H1 (cell line): ENCODE measurements at regions not wholly inside any gene's neighbourhood (a gene's known extent, or its start where the extent isn't known, plus 50 kb on each side); places are given as distances from the start of the nearest gene placed in this dataset.

ENCODE experiments used
- CTCF ChIA-PET: fragments of 300-600 bp; sonication (Branson Sonifier 250); formaldehyde crosslinking; loops from one replicate; lab custom pipeline; 2021; ENCODE audit not compliant: partially characterized antibody; lab: Charles Lee
- POLR2A ChIA-PET: fragments of 300-600 bp; sonication (Branson Sonifier 250); formaldehyde crosslinking; loops from one replicate; lab custom pipeline; 2021; ENCODE audit warnings: inconsistent platforms; ENCODE audit not compliant: partially characterized antibody; lab: Charles Lee
- DNase-seq, 2 experiments: peaks; one replicate each; pipeline versions ENCODE4 v3.0.0 to v3.0.0-alpha.2; 2010 to 2022; ENCODE audit warnings: low spot score in 2 of 2, low read depth in 1 of 2, mixed read lengths in 1 of 2
- FAIRE-seq: peaks from 2 replicates; lab custom pipeline; 2011; peaks lifted over from hg19 to GRCh38; lab: Jason Lieb, UNC
- H2AFZ ChIP-seq: 2 replicates; pipeline ENCODE4 v1.8.1; 2012; ENCODE audit warnings: low read length, inconsistent platforms
- H2AK5ac ChIP-seq: 2 replicates; pipeline ENCODE4 v1.6.1; 2013; ENCODE audit warnings: low read depth, low read length
- H2BK120ac ChIP-seq: replicated peaks from 2 replicates; pipeline ENCODE3; 2013; ENCODE audit warnings: low read depth, low read length, inconsistent platforms
- H2BK12ac ChIP-seq: 2 replicates; pipeline ENCODE4 v1.6.1; 2013; ENCODE audit warnings: low read depth, low read length
- H2BK15ac ChIP-seq: 2 replicates; pipeline ENCODE4 v1.6.1; 2013; ENCODE audit warnings: low read length
- H2BK20ac ChIP-seq: 2 replicates; pipeline ENCODE4 v1.6.1; 2013; ENCODE audit warnings: low read length
- H2BK5ac ChIP-seq: 2 replicates; pipeline ENCODE4 v1.6.1; 2013; ENCODE audit warnings: low read depth, low read length
- H3K14ac ChIP-seq: 2 replicates; pipeline ENCODE4 v1.6.1; 2013; ENCODE audit warnings: inconsistent platforms; ENCODE audit not compliant: insufficient read length
- H3K18ac ChIP-seq: 2 replicates; pipeline ENCODE4 v1.6.1; 2013; ENCODE audit warnings: low read length; ENCODE audit errors: extremely low read depth
- H3K23ac ChIP-seq: 2 replicates; pipeline ENCODE4 v1.6.1; 2013; ENCODE audit warnings: inconsistent platforms; ENCODE audit not compliant: insufficient read length
- H3K23me2 ChIP-seq: 2 replicates; pipeline ENCODE4 v1.6.1; 2013; ENCODE audit warnings: low read depth, low read length
- H3K27ac ChIP-seq: 2 replicates; pipeline ENCODE4 v1.6.1; 2011; ENCODE audit warnings: low read depth, low read length, inconsistent platforms
- H3K27me3 ChIP-seq, 4 experiments: replicated peaks in 1 of 4; 1 replicate in 1 of 4; 2 replicates in 3 of 4; pipeline versions ENCODE4 v1.6.1 to v1.8.1; 2011 to 2013; ENCODE audit warnings: low read length in 3 of 4, mild to moderate bottlenecking in 3 of 4, inconsistent platforms in 2 of 4, mixed read lengths in 2 of 4, moderate library complexity in 1 of 4; ENCODE audit not compliant: control insufficient read depth in 3 of 4, insufficient read depth in 3 of 4; ENCODE audit errors: extremely low read depth in 1 of 4
- H3K36me3 ChIP-seq, 4 experiments: 2 replicates each; pipeline versions ENCODE4 v1.6.1 to v1.8.1; 2011 to 2013; ENCODE audit warnings: mild to moderate bottlenecking in 4 of 4, low read length in 3 of 4, moderate library complexity in 2 of 4, control low read depth in 1 of 4, inconsistent platforms in 1 of 4; ENCODE audit not compliant: insufficient read depth in 4 of 4, control insufficient read depth in 2 of 4
- H3K4ac ChIP-seq: replicated peaks from 2 replicates; pipeline ENCODE3; 2013; ENCODE audit warnings: low read length, low read depth, mixed read lengths, inconsistent platforms; ENCODE audit not compliant: insufficient read length
- H3K4me1 ChIP-seq, 4 experiments: replicated peaks in 1 of 4; 1 replicate in 1 of 4; 2 replicates in 3 of 4; pipeline versions ENCODE4 v1.6.1 to v1.8.1; 2011 to 2013; ENCODE audit warnings: low read length in 3 of 4, inconsistent platforms in 2 of 4, mixed read lengths in 1 of 4; ENCODE audit not compliant: insufficient read depth in 4 of 4, control insufficient read depth in 3 of 4
- H3K4me2 ChIP-seq, 2 experiments: 2 replicates each; pipeline versions ENCODE4 v1.6.1 to v1.8.1; 2011 to 2013; ENCODE audit warnings: low read depth in 2 of 2, low read length in 2 of 2, control low read depth in 1 of 2, inconsistent platforms in 1 of 2, mild to moderate bottlenecking in 1 of 2; ENCODE audit not compliant: insufficient read depth in 1 of 2
- H3K4me3 ChIP-seq, 4 experiments: fragments of 200-600, 300-600 bp in 1 of 4; sonication (generic), shearing (Covaris generic), sonication (Bioruptor Twin) in 1 of 4; 2 replicates each; pipeline versions ENCODE4 v1.5.1 to v1.8.1; 2011 to 2016; ENCODE audit warnings: low read length in 4 of 4, low read depth in 3 of 4, control low read depth in 2 of 4, inconsistent platforms in 2 of 4, mild to moderate bottlenecking in 2 of 4, mixed read lengths in 1 of 4, moderate library complexity in 1 of 4; ENCODE audit not compliant: insufficient read depth in 2 of 4; ENCODE audit errors: extremely low read depth in 1 of 4
- H3K56ac ChIP-seq: replicated peaks from 2 replicates; pipeline ENCODE3; 2013; ENCODE audit warnings: low read depth, mild to moderate bottlenecking, mixed read lengths, low read length, inconsistent platforms; ENCODE audit not compliant: insufficient read length
- H3K79me1 ChIP-seq: 2 replicates; pipeline ENCODE4 v1.6.1; 2013; ENCODE audit warnings: low read depth, low read length, control low read depth
- H3K79me2 ChIP-seq, 2 experiments: 2 replicates each; pipeline versions ENCODE4 v1.6.1 to v1.8.1; 2012 to 2013; ENCODE audit warnings: low read length in 2 of 2, mild to moderate bottlenecking in 2 of 2, inconsistent platforms in 1 of 2; ENCODE audit not compliant: insufficient read depth in 2 of 2, control insufficient read depth in 1 of 2
- H3K9ac ChIP-seq, 4 experiments: replicated peaks in 1 of 4; 1 replicate in 1 of 4; 2 replicates in 3 of 4; pipeline versions ENCODE4 v1.6.1 to v1.8.1; 2011 to 2013; ENCODE audit warnings: low read depth in 3 of 4, low read length in 3 of 4, control low read depth in 2 of 4, mild to moderate bottlenecking in 2 of 4, moderate library complexity in 2 of 4, inconsistent platforms in 1 of 4; ENCODE audit errors: extremely low read depth in 1 of 4
- H3K9me3 ChIP-seq, 2 experiments: 2 replicates each; pipeline versions ENCODE4 v1.6.1 to v1.8.1; 2012 to 2013; ENCODE audit warnings: mild to moderate bottlenecking in 2 of 2, moderate library complexity in 2 of 2, control low read depth in 1 of 2, inconsistent platforms in 1 of 2, low read depth in 1 of 2, low read length in 1 of 2, mixed read lengths in 1 of 2; ENCODE audit not compliant: insufficient read depth in 2 of 2
- H4K20me1 ChIP-seq, 2 experiments: replicated peaks in 1 of 2; 2 replicates each; pipeline versions ENCODE3 to v1.8.1; 2011 to 2013; ENCODE audit warnings: inconsistent platforms in 2 of 2, low read length in 2 of 2, mild to moderate bottlenecking in 1 of 2; ENCODE audit not compliant: insufficient read depth in 2 of 2, control insufficient read depth in 1 of 2
- H4K5ac ChIP-seq: 2 replicates; pipeline ENCODE4 v1.6.1; 2013; ENCODE audit warnings: low read length, low read depth, mixed read lengths, inconsistent platforms; ENCODE audit not compliant: insufficient read length
- H4K8ac ChIP-seq: 2 replicates; pipeline ENCODE4 v1.8.0; 2013; ENCODE audit warnings: mild to moderate bottlenecking, moderate library complexity, low read length, inconsistent platforms; ENCODE audit not compliant: insufficient read depth; ENCODE audit errors: extremely low read depth
- H4K91ac ChIP-seq: replicated peaks from 2 replicates; pipeline ENCODE3; 2013; ENCODE audit warnings: low read length, mixed read lengths, inconsistent platforms; ENCODE audit not compliant: insufficient read length
- BACH1 ChIP-seq: IDR thresholded peaks from 2 replicates; pipeline ENCODE4 v1.6.1; 2012; ENCODE audit warnings: low read length, improper control_type of control experiment
- HDAC2 ChIP-seq, 2 experiments: fragments of 300-600 bp in 1 of 2; sonication (generic) in 1 of 2; IDR thresholded peaks; 2 replicates each; pipeline ENCODE4 v1.6.1; 2011 to 2012; ENCODE audit warnings: low read depth in 2 of 2, low read length in 2 of 2, mild to moderate bottlenecking in 2 of 2, moderate library complexity in 2 of 2, borderline replicate concordance in 1 of 2, inconsistent platforms in 1 of 2
- KDM4A ChIP-seq: IDR thresholded peaks from one replicate; pipeline ENCODE4 v1.7.1; 2012; ENCODE audit warnings: low read depth, mild to moderate bottlenecking, moderate library complexity, low read length, inconsistent platforms; ENCODE audit not compliant: severe bottlenecking
- NANOG ChIP-seq: IDR thresholded peaks from 2 replicates; pipeline ENCODE4 v1.6.1; 2011; ENCODE audit warnings: low read length, low read depth, mild to moderate bottlenecking, inconsistent platforms; ENCODE audit not compliant: insufficient read depth, poor library complexity, severe bottlenecking
- TCF12 ChIP-seq: IDR thresholded peaks from 2 replicates; pipeline ENCODE4 v1.6.1; 2011; ENCODE audit warnings: low read depth, mild to moderate bottlenecking, low read length
- TEAD4 ChIP-seq: IDR thresholded peaks from 2 replicates; pipeline ENCODE4 v1.6.1; 2012; ENCODE audit warnings: low read depth, low read length, inconsistent platforms, mixed read lengths
- WGBS, 2 experiments: shearing (Covaris generic) in 1 of 2; methylation state at CpG; one replicate each; pipeline versions ENCODE4 v1.1.6 to v1.1.7; 2013 to 2015; ENCODE audit warnings: low lambda C conversion rate in 2 of 2, mixed read lengths in 2 of 2, inconsistent platforms in 1 of 2, low coverage in 1 of 2, missing lambda C conversion rate in 1 of 2; ENCODE audit not compliant: insufficient replicate concordance in 2 of 2, insufficient coverage in 1 of 2, insufficient read length in 1 of 2; ENCODE audit errors: extremely low coverage in 1 of 2, missing lambda C conversion rate in 1 of 2; 5-methylcytosine and 5-hydroxymethylcytosine counted together

GRCh38 chr14:87017335-87017734 lies 975.6 kb downstream of the GALC start:
- DNase-seq (no peak), FAIRE-seq (no peak)
- Histone ChIP-seq H3K4me3 (no peak overlapping the region), H3K18ac (no peak overlapping the region), H3K56ac (no peak overlapping the region), H3K23me2 (no peaks in the 10 kb centered on the region), H4K5ac (no peak overlapping the region), H3K79me2 (no peaks in the 10 kb centered on the region), H4K20me1 (no peaks in the 10 kb centered on the region), H3K23ac (no peak overlapping the region), H2BK12ac (no peak overlapping the region), H4K8ac (no peak overlapping the region), H3K9ac (no peak overlapping the region), H3K36me3 (no peaks in the 10 kb centered on the region), H3K14ac (no peak overlapping the region), H3K79me1 (no peaks in the 10 kb centered on the region), H4K91ac (no peak overlapping the region), H2BK120ac (no peak overlapping the region), H3K27me3 (0 out of 7 replicates have a peak, but pooled peaks cover 0 to 2% (median 0%) of the 10 kb centered on the region in 4 experiments), H2BK15ac (no peak overlapping the region), H2BK5ac (no peak overlapping the region), H3K4ac (no peak overlapping the region), H2AFZ (no peak overlapping the region)
- WGBS, 2 experiments: 74% methylated on average over 2 of the region's 2 CpGs; no CpG with 5 or more reads in 1 of the 2 experiments
- CTCF ChIA-PET: interaction anchor here (0.6 to 0.7 kb wide), 3 partner anchors 56 to 493 kb away, joined by 3 to 4 read pairs (median 4); no protein-coding TSS in a partner anchor
- POLR2A ChIA-PET: no interaction called here
- no peak for TF ChIP-seq BACH1
- no peak for TF ChIP-seq HDAC2 (IDR thresholded peaks at IDR 0.05; ENCODE audit: borderline replicate concordance in 1 of 2, low read depth in 2 of 2, low read length in 2 of 2)
- peak; percentile 55 for TF ChIP-seq TEAD4
- TF ChIP-seq KDM4A: no peak
- TF ChIP-seq TCF12: 0 out of 2 replicates have a peak, but pooled peaks have one; percentile 46
- peak; percentile 84 for TF ChIP-seq NANOG
- TF ChIP-seq, all 59 proteins: peak for 3
- Histone ChIP-seq H2AK5ac (no peak overlapping the region), H3K9me3 (no peaks in the 10 kb centered on the region), H3K4me1 (no peaks in the 10 kb centered on the region), H2BK20ac (no peak overlapping the region), H3K27ac (no peak overlapping the region), H3K4me2 (no peak overlapping the region)
